ENCODE measurements at regions not wholly inside any gene's neighbourhood (a gene's known extent, or its start where the extent isn't known, plus 50 kb on each side); places are given as distances from the start of the nearest gene placed in this dataset.

DNA sequence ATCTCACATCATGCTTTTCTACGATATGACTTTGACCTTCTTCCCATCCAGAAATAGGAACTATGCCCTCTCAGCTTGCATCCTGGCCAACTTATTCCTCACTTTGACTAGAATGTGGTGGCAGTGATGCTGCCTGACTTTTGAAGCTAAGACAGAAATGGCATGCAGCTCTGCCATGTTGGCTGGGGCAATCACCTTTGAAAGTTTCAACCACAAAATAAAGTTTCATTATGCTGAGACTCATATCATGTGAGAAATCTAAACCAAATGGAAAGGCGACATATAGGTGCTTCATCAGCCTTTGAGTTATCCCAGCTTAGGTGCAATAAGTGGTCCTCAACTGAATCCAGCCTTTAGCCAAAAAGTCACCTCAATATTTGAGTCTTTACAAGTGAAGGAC is 370.0 kb upstream of the CHRM3 start:
- no peak for DNase-seq (ENCODE audit: extremely low spot score)
- CTCF ChIA-PET, result no interaction called here
- POLR2A ChIA-PET, result no interaction called here
- TF ChIP-seq, protein P1, sequence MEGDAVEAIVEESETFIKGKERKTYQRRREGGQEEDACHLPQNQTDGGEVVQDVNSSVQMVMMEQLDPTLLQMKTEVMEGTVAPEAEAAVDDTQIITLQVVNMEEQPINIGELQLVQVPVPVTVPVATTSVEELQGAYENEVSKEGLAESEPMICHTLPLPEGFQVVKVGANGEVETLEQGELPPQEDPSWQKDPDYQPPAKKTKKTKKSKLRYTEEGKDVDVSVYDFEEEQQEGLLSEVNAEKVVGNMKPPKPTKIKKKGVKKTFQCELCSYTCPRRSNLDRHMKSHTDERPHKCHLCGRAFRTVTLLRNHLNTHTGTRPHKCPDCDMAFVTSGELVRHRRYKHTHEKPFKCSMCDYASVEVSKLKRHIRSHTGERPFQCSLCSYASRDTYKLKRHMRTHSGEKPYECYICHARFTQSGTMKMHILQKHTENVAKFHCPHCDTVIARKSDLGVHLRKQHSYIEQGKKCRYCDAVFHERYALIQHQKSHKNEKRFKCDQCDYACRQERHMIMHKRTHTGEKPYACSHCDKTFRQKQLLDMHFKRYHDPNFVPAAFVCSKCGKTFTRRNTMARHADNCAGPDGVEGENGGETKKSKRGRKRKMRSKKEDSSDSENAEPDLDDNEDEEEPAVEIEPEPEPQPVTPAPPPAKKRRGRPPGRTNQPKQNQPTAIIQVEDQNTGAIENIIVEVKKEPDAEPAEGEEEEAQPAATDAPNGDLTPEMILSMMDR (IDR thresholded peaks at IDR 0.05; ENCODE audit: control extremely low read depth, extremely low read depth, low read depth, missing control alignments), result no peak

DNA sequence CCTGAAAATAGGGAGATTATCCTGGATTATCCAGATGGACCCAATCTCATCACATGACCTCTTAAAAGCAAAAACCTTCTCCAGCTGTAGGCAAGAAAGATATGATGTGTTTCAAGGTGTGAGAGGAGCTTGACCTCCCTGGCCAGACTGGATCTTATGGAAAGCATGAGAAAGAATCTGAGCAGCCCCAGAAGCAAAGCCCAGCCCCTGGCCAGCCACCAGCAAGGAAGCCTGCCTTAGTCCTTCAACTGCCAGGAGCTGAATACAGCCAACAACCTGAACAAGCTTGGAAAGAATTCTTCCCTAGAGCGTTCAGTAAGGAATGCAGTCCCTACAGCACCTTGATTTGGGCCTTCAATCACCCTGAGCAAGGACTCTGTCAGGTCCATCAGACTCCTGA is 375.0 kb upstream of the CHRM3 start:
- ChIA-PET CTCF (no interaction called here), POLR2A (no interaction called here)
- TF ChIP-seq, protein P1 (IDR thresholded peaks at IDR 0.05; ENCODE audit: control extremely low read depth, extremely low read depth, low read depth, missing control alignments), result no peak
- DNase-seq (ENCODE audit: extremely low spot score), result no peak

DNA sequence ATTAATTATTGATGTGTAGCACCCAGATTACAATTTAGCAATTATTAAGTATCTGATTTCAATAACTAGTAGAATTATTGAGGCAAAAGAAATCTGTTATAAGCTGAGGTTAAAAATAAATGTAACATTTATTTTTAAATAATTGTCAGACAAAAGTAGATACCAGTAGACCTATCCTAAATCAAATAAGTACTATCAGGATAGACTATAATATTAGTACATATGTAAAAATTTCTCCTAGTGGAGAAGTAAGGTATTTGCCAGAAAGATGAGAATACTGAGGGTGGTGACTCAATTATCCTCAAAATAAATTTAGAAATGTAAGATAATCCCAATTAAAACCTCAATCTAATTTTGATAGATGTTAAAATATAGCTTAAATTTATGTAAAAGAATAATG is 377.8 kb upstream of the CHRM3 start:
- CTCF ChIA-PET, result interaction anchor here (0.6 to 1.0 kb wide), 2 partner anchors 17 to 19 kb away, joined by 3 to 4 read pairs; no protein-coding TSS in a partner anchor
- DNase-seq (ENCODE audit: extremely low spot score), result no peak
- TF ChIP-seq, protein P1 (IDR thresholded peaks at IDR 0.05; ENCODE audit: control extremely low read depth, extremely low read depth, low read depth, missing control alignments), result no peak
- POLR2A ChIA-PET, result no interaction called here

DNA sequence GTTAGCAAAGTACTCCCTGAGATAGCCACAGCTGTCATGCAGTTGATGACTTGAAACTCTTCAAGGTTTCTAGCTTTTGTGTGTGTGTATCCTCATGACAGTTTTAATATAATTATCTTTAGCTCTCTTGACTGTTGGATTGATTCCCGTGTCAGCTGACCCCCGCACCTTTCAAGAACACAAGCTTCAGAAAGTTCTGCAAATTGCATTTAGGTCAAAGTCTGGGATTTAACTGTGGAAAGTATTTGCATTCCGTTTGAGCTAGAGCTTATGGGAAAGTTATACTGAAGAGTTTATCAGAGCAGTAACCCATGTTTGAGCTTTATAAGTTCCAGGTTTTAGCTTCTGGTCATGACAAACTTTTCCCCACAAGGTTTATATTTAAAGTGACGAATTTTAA is 380.1 kb upstream of the CHRM3 start:
- ChIA-PET CTCF (no interaction called here), POLR2A (no interaction called here)
- TF ChIP-seq, protein P1 (IDR thresholded peaks at IDR 0.05; ENCODE audit: control extremely low read depth, extremely low read depth, low read depth, missing control alignments), result no peak
- no peak for DNase-seq (ENCODE audit: extremely low spot score)

DNA sequence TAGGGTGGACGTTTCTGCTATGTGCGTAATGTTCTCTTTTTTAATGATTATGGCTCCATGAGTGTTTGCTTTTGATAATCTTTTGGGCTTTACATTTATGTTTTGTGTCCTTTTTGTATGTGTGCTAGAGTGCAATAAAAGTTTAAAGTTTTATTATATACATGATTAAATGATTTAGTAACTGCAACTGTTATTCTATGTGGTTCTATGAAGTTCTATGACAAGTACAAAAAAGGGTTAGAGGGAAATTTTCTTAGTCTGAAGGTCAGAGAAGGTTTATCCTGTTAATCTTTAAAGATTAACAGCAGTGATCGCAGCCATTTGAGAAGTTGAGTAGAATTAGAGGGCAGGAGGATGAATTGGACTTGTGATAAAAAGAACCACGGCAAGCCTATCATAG is 386.4 kb upstream of the CHRM3 start:
- ChIA-PET CTCF (no interaction called here), POLR2A (no interaction called here)

DNA sequence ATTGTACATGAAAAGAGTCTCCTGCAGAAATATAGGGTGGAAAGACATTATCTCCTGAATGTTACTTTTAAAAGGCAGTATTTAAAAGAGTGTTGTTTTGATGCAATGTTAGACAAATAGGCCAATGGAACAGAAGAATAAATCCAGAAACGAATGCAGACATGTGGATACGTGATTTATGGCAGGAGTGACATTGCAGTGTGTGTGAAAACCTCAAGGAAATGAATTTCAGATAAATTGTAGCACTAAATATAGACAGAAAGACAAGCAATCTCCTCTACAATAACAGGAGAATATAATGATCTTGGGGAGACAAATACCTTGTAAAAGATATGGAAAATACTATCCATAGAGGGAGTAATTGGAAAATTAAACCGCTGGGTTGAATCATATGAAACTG is 387.8 kb upstream of the CHRM3 start:
- TF ChIP-seq, protein P1 (IDR thresholded peaks at IDR 0.05; ENCODE audit: control extremely low read depth, extremely low read depth, low read depth, missing control alignments), result no peak
- ChIA-PET CTCF (no interaction called here), POLR2A (no interaction called here)
- DNase-seq (ENCODE audit: extremely low spot score), result no peak

More for the DNA sequence above, 386.4 kb upstream of the CHRM3 start:
- no peak for DNase-seq (ENCODE audit: extremely low spot score)
- TF ChIP-seq, protein P1 (IDR thresholded peaks at IDR 0.05; ENCODE audit: control extremely low read depth, extremely low read depth, low read depth, missing control alignments), result no peak
